ENCODE measurements at regions not wholly inside any gene's neighbourhood (a gene's known extent, or its start where the extent isn't known, plus 50 kb on each side); places are given as distances from the start of the nearest gene placed in this dataset.

DNA sequence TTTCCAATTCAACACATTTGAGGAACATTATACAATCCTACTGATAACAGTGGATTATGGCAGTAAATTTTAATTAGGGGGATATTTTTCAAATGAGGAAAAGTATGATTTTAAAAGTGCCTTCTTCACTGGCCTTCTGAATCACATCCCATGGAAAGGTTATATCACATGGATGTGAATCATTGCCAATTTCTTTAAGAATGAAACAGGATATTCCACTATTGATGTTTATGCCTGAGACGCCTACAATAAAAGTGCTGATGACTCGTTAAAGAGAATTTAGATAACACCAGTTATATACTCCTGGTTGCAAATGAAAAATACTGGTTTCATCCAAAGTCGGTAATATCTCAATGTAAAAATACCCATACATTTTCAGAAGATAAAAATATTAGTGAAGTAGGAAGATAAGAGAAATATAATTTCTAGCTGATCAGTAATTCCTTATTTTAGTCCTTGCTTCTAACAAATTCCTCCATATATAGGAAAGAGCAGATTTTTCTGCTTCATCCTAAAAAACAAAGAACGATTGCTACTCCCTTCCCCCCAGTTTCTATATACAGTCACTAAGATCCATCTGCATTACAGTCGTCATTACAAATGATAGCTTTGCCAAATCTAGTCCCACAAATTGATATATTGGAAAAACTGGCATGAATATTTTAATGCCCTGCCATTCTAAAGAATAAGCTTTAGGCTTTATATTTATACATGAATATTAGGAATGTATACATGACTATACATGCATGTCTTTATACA, 139.5 kb upstream of the SOX5 start:
- H3K4me2 ChIP-seq (ENCODE audit: insufficient read depth, low read length): no peak overlapping the region
- FAIRE-seq (no peak), ATAC-seq (no peak), DNase-seq (ENCODE audit: extremely low read depth in 1 of 4, low spot score in 3 of 4) (no peak)
- in situ Hi-C loops (cut with MboI) (no loop called here), intact Hi-C loops (cut with micrococcal nuclease) (no loop called here)
- H4K20me1 ChIP-seq (replicated peaks; ENCODE audit: control insufficient read depth, insufficient read depth, low read length): no peaks in the 10 kb centered on the region
- no peak overlapping the region for H3K9ac ChIP-seq (ENCODE audit: insufficient read depth in 1 of 2, low read depth in 2 of 2, low read length in 2 of 2)
- H3K9me3 ChIP-seq (replicated peaks; ENCODE audit: control insufficient read depth, insufficient read depth, low read depth, low read length): no peaks in the 10 kb centered on the region
- H3K27ac ChIP-seq (ENCODE audit: extremely low read depth, low read depth, low read length): no peak overlapping the region
- BruUV-seq (replicated peaks): no TSS peak
- TF ChIP-seq ZNF143 (CRISPR knock-in tag; IDR thresholded peaks at IDR 0.05): no peak
- no peak for TF ChIP-seq ETV5 (CRISPR knock-in tag; IDR thresholded peaks at IDR 0.05; ENCODE audit: low read depth)
- TF ChIP-seq EHMT2 (IDR thresholded peaks at IDR 0.05): no peak
- TF ChIP-seq CREB1 (IDR thresholded peaks at IDR 0.05): no peak
- no peak for TF ChIP-seq CREB1 (CRISPR knock-in tag; IDR thresholded peaks at IDR 0.05)
- TF ChIP-seq HNRNPUL1 (IDR thresholded peaks at IDR 0.05; ENCODE audit: low read length): no peak
- no peak for TF ChIP-seq KDM4B (IDR thresholded peaks at IDR 0.05; ENCODE audit: borderline replicate concordance in 2 of 2, low read depth in 1 of 2)
- TF ChIP-seq BCL6 (CRISPR knock-in tag; IDR thresholded peaks at IDR 0.05): no peak
- no peaks in the 10 kb centered on the region for H3K36me3 ChIP-seq (ENCODE audit: control insufficient read depth, insufficient read depth, low read length)
- no peak overlapping the region for H3K4me3 ChIP-seq
- 10% methylated on average over 5 of the region's 5 CpGs for WGBS (ENCODE audit: insufficient coverage, low coverage, missing lambda C conversion rate)
- ChIA-PET CTCF (ENCODE audit: low intra/inter-chr PET ratio) (no interaction called here), POLR2A (no interaction called here)
- H2AFZ ChIP-seq (ENCODE audit: low read depth, low read length): no peak overlapping the region
- H3K9me1 ChIP-seq (ENCODE audit: control insufficient read depth, insufficient read depth, low read length): no peaks in the 10 kb centered on the region
- no peaks in the 10 kb centered on the region; a peak in 1 of 5 replicates for H3K4me1 ChIP-seq (replicated peaks in 1 of 2; ENCODE audit: control insufficient read depth in 2 of 2, insufficient read depth in 2 of 2, low read length in 2 of 2)
- no peaks in the 10 kb centered on the region for H3K79me2 ChIP-seq (ENCODE audit: control insufficient read depth, insufficient read depth, low read length)
- no peaks in the 10 kb centered on the region for H3K27me3 ChIP-seq (ENCODE audit: control insufficient read depth in 2 of 2, insufficient read depth in 2 of 2, low read length in 2 of 2)
